ENCODE measurements at regions not wholly inside any gene's neighbourhood (a gene's known extent, or its start where the extent isn't known, plus 50 kb on each side); places are given as distances from the start of the nearest gene placed in this dataset.
A peak's percentile ranks its signal among the peaks of the same experiment; 100 is the strongest.

GRCh38 chr9:126056312-126057021 lies 270.2 kb upstream of the MVB12B start:
- Histone ChIP-seq H3K4me3 (no peak overlapping the region), H3K27ac (no peak overlapping the region), H3K27me3 (no peaks in the 10 kb centered on the region), H3K9me3 (no peaks in the 10 kb centered on the region), H3K36me3 (no peaks in the 10 kb centered on the region), H3K4me1 (no peaks in the 10 kb centered on the region)
- 50% methylated on average over 8 of the region's 10 CpGs for WGBS (ENCODE audit: insufficient coverage, low coverage, low lambda C conversion rate, missing lambda C conversion rate)
- DNase-seq (peak in 1 of 3 donors; percentile 16), ATAC-seq (peak in 1 of 4 donors; percentile 21)
- no peak for TF ChIP-seq POLR2A (IDR thresholded peaks at IDR 0.05)
- TF ChIP-seq, protein P1, sequence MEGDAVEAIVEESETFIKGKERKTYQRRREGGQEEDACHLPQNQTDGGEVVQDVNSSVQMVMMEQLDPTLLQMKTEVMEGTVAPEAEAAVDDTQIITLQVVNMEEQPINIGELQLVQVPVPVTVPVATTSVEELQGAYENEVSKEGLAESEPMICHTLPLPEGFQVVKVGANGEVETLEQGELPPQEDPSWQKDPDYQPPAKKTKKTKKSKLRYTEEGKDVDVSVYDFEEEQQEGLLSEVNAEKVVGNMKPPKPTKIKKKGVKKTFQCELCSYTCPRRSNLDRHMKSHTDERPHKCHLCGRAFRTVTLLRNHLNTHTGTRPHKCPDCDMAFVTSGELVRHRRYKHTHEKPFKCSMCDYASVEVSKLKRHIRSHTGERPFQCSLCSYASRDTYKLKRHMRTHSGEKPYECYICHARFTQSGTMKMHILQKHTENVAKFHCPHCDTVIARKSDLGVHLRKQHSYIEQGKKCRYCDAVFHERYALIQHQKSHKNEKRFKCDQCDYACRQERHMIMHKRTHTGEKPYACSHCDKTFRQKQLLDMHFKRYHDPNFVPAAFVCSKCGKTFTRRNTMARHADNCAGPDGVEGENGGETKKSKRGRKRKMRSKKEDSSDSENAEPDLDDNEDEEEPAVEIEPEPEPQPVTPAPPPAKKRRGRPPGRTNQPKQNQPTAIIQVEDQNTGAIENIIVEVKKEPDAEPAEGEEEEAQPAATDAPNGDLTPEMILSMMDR (IDR thresholded peaks at IDR 0.05): no peak
- intact Hi-C loops (cut with DNase I): no loop called here

DNA sequence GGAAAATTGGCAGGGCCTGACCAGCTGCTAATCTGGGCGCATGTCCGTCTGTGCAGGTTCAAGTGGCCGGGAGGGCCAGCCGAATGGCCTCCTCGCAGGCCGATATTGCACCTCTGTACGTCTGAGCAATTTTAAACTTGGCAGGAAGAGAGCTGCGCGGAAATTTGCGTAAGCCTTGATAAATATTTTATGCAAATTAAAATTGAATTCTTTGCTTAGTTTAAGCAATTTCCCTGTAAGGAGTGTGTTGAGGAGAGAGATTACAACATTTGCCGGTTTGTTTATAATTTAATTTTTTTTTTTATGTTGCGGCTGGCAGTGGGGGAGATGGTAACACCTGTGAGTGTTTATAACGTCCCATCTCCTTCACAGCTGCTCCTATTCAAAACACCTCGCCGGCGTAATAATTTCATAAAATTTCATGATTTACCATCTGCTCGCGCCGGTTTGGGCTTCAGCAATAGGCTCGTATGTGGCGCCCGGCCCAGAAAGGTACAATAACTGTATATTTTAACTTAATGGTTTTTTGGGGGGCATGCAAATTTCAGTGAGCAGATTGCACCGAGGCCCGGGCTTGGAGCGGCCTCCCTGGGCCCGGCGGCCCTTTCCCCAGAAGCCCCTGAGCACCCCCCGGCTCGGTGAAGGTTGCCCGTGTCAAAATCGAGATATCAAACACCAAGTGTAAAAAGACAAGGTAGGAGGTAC lies 269.4 kb upstream of the MVB12B start:
- DNase-seq (peak in 1 of 3 donors; percentile 32), ATAC-seq (no peak)
- intact Hi-C loops (cut with DNase I): no loop called here
- no peaks in the 10 kb centered on the region for H3K27me3 ChIP-seq
- TF ChIP-seq, protein P1 (IDR thresholded peaks at IDR 0.05): no peak
- no peak for TF ChIP-seq POLR2A (IDR thresholded peaks at IDR 0.05)
- H3K9me3 ChIP-seq: no peaks in the 10 kb centered on the region
- no peaks in the 10 kb centered on the region for H3K4me1 ChIP-seq
- H3K27ac ChIP-seq: no peak overlapping the region
- H3K36me3 ChIP-seq: no peaks in the 10 kb centered on the region
- no peak overlapping the region for H3K4me3 ChIP-seq
- 80% methylated on average over 31 of the region's 31 CpGs for WGBS (ENCODE audit: insufficient coverage, low coverage, low lambda C conversion rate, missing lambda C conversion rate)

DNA sequence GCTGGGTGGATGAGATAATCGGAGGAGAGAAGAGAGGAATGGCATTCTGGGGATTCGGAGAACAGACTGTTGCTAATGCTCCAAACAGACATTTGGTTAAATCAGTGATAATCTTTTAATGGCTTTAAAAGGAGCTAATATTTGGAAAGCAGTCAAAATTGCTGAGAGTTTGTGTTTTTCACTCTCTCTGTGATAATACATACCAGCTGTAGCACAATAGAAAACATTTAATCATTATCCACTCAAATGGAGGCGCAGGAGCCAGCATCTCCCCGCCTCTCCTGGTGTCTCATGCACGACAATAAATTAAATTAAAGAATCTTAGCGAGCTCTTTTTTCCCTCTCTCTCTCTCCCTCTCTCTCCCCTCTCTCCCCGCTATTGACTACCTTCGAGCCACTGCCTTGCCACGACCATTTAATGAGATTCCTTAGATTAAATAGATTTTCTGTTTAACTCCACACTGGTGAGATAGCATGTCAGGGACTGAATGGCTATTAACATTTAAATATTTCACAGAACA lies 268.6 kb upstream of the MVB12B start:
- H3K27me3 ChIP-seq: no peaks in the 10 kb centered on the region
- TF ChIP-seq, protein P1 (IDR thresholded peaks at IDR 0.05): no peak
- TF ChIP-seq POLR2A (IDR thresholded peaks at IDR 0.05): no peak

GRCh38 chr9:126058591-126058990 lies 268.0 kb upstream of the MVB12B start:
- ATAC-seq (no peak), DNase-seq (peak in 1 of 3 donors; percentile 11)
- Histone ChIP-seq H3K36me3 (no peaks in the 10 kb centered on the region), H3K4me1 (no peaks in the 10 kb centered on the region), H3K9me3 (no peaks in the 10 kb centered on the region), H3K4me3 (no peak overlapping the region), H3K27me3 (no peaks in the 10 kb centered on the region), H3K27ac (no peak overlapping the region)
- 74% methylated on average over 11 of the region's 16 CpGs for WGBS (ENCODE audit: insufficient coverage, low coverage, low lambda C conversion rate, missing lambda C conversion rate)
- TF ChIP-seq, protein P1 (IDR thresholded peaks at IDR 0.05): no peak
- no peak for TF ChIP-seq POLR2A (IDR thresholded peaks at IDR 0.05)
- intact Hi-C loops (cut with DNase I): no loop called here

More for the DNA sequence above, 268.6 kb upstream of the MVB12B start:
- Histone ChIP-seq H3K4me1 (no peaks in the 10 kb centered on the region), H3K27ac (no peak overlapping the region), H3K4me3 (no peak overlapping the region), H3K9me3 (no peaks in the 10 kb centered on the region), H3K36me3 (no peaks in the 10 kb centered on the region)
- 66% methylated on average over 9 of the region's 9 CpGs for WGBS (ENCODE audit: insufficient coverage, low coverage, low lambda C conversion rate, missing lambda C conversion rate)
- DNase-seq (no peak), ATAC-seq (no peak)
- intact Hi-C loops (cut with DNase I): no loop called here

All from right lobe of liver (tissue), 6 donors.